CD14-positive monocyte (primary cell): ENCODE measurements at regions not wholly inside any gene's neighbourhood (a gene's known extent, or its start where the extent isn't known, plus 50 kb on each side); places are given as distances from the start of the nearest gene placed in this dataset.

Source experiments
- DNase-seq, 3 donors: peaks; one replicate each; pipeline ENCODE4 v3.0.0-alpha.2; 2011 to 2022
- H2AFZ ChIP-seq: 2 replicates; pipeline ENCODE4 v1.6.0; 2012; ENCODE audit warnings: mild to moderate bottlenecking, low read depth, low read length, inconsistent platforms; ENCODE audit not compliant: insufficient read depth, poor library complexity, severe bottlenecking
- H3K27ac ChIP-seq, 2 donors: 1 replicate in 1 of 2; 2 replicates in 1 of 2; pipeline ENCODE4 v1.5.1; 2012 to 2013; ENCODE audit warnings: low read length in 2 of 2, control low read depth in 1 of 2, inconsistent platforms in 1 of 2, low read depth in 1 of 2, mild to moderate bottlenecking in 1 of 2
- H3K27me3 ChIP-seq, 2 donors: one replicate each; pipeline versions ENCODE4 v1.6.0 to v1.6.1; 2011 to 2013; ENCODE audit warnings: low read length in 2 of 2; ENCODE audit not compliant: control insufficient read depth in 2 of 2, insufficient read depth in 2 of 2
- H3K36me3 ChIP-seq, 2 donors: replicated peaks in 1 of 2; 1 replicate in 1 of 2; 2 replicates in 1 of 2; pipeline versions ENCODE4 v1.5.1 to v1.6.1; 2012 to 2013; ENCODE audit warnings: low read length in 2 of 2, control low read depth in 1 of 2, inconsistent platforms in 1 of 2, mild to moderate bottlenecking in 1 of 2; ENCODE audit not compliant: insufficient read depth in 2 of 2, control insufficient read depth in 1 of 2
- H3K4me1 ChIP-seq, 2 donors: 1 replicate in 1 of 2; 2 replicates in 1 of 2; pipeline versions ENCODE4 v1.5.1 to v1.6.1; 2012 to 2013; ENCODE audit warnings: low read length in 2 of 2, control low read depth in 1 of 2, inconsistent platforms in 1 of 2, mild to moderate bottlenecking in 1 of 2, moderate library complexity in 1 of 2; ENCODE audit not compliant: insufficient read depth in 2 of 2, control insufficient read depth in 1 of 2
- H3K4me2 ChIP-seq: replicated peaks from 2 replicates; pipeline ENCODE3; 2012; ENCODE audit warnings: low read length, moderate library complexity, mild to moderate bottlenecking; ENCODE audit not compliant: poor library complexity, severe bottlenecking; ENCODE audit errors: extremely low read depth
- H3K4me3 ChIP-seq, 3 experiments: fragments of 200-600 bp in 1 of 3; sonication (generic) in 1 of 3; replicated peaks in 1 of 3; 1 replicate in 2 of 3; 2 replicates in 1 of 3; pipeline ENCODE4 v1.5.1; 2011 to 2013; ENCODE audit warnings: low read length in 3 of 3, mild to moderate bottlenecking in 3 of 3, control low read depth in 2 of 3, low read depth in 2 of 3, inconsistent platforms in 1 of 3, moderate library complexity in 1 of 3
- H3K79me2 ChIP-seq: 2 replicates; pipeline ENCODE4 v1.6.0; 2012; ENCODE audit warnings: mild to moderate bottlenecking, control low read depth, inconsistent platforms, low read length, moderate library complexity; ENCODE audit not compliant: insufficient read depth
- H3K9ac ChIP-seq: 2 replicates; pipeline ENCODE4 v1.6.0; 2017; ENCODE audit warnings: low read length, mild to moderate bottlenecking; ENCODE audit not compliant: insufficient read depth, poor library complexity, severe bottlenecking
- H3K9me3 ChIP-seq, 2 donors: replicated peaks in 1 of 2; 1 replicate in 1 of 2; 2 replicates in 1 of 2; pipeline versions ENCODE4 v1.5.1 to v1.6.1; 2012 to 2013; ENCODE audit warnings: low read length in 2 of 2, control low read depth in 1 of 2; ENCODE audit not compliant: control insufficient read depth in 1 of 2, insufficient read depth in 1 of 2
- H4K20me1 ChIP-seq: 2 replicates; pipeline ENCODE4 v1.6.0; 2012; ENCODE audit warnings: mild to moderate bottlenecking, low read length, control low read depth, moderate library complexity; ENCODE audit not compliant: insufficient read depth
- H3K27ac Mint-ChIP-seq, 7 donors: one replicate each; pipeline ENCODE4 v1.8.0; 2020; ENCODE audit warnings: mild to moderate bottlenecking in 7 of 7, mixed read lengths in 7 of 7, moderate library complexity in 6 of 7, inconsistent platforms in 2 of 7
- H3K27me3 Mint-ChIP-seq, 3 donors: one replicate each; pipeline ENCODE4 v1.8.0; 2021 to 2022; ENCODE audit warnings: low read depth in 3 of 3, mild to moderate bottlenecking in 3 of 3, mixed read lengths in 3 of 3, moderate library complexity in 3 of 3, inconsistent platforms in 1 of 3
- H3K36me3 Mint-ChIP-seq, 2 donors: one replicate each; pipeline ENCODE4 v1.8.0; 2020; ENCODE audit warnings: mixed read lengths in 2 of 2, inconsistent platforms in 1 of 2, mild to moderate bottlenecking in 1 of 2
- H3K4me1 Mint-ChIP-seq: one replicate; pipeline ENCODE4 v1.8.0; 2020; ENCODE audit warnings: mild to moderate bottlenecking, mixed read lengths
- H3K4me3 Mint-ChIP-seq, 2 donors: one replicate each; pipeline ENCODE4 v1.8.0; 2020; ENCODE audit warnings: mild to moderate bottlenecking in 2 of 2, mixed read lengths in 2 of 2, moderate library complexity in 1 of 2
- H3K9me3 Mint-ChIP-seq, 7 donors: one replicate each; pipeline ENCODE4 v1.8.0; 2020 to 2022; ENCODE audit warnings: mixed read lengths in 7 of 7, mild to moderate bottlenecking in 6 of 7, moderate library complexity in 6 of 7, inconsistent platforms in 2 of 7
- WGBS: methylation state at CpG from one replicate; pipeline ENCODE4 v1.1.5; 2013; ENCODE audit warnings: missing lambda C conversion rate; ENCODE audit not compliant: insufficient coverage; 5-methylcytosine and 5-hydroxymethylcytosine counted together
- intact Hi-C, 2 donors: fragments of 100-400 bp; cut with micrococcal nuclease; formaldehyde crosslinking; loops; one replicate each; pipeline versions ENCODE4 v1.15.0 to v1.15.1; 2023
- TF ChIP-seq, protein P1 (sequence below): fragments of 200-600 bp; IDR thresholded peaks from one replicate; pipeline ENCODE4 v1.8.0; 2022; ENCODE audit warnings: antibody characterized with exemption, mild to moderate bottlenecking

DNA sequence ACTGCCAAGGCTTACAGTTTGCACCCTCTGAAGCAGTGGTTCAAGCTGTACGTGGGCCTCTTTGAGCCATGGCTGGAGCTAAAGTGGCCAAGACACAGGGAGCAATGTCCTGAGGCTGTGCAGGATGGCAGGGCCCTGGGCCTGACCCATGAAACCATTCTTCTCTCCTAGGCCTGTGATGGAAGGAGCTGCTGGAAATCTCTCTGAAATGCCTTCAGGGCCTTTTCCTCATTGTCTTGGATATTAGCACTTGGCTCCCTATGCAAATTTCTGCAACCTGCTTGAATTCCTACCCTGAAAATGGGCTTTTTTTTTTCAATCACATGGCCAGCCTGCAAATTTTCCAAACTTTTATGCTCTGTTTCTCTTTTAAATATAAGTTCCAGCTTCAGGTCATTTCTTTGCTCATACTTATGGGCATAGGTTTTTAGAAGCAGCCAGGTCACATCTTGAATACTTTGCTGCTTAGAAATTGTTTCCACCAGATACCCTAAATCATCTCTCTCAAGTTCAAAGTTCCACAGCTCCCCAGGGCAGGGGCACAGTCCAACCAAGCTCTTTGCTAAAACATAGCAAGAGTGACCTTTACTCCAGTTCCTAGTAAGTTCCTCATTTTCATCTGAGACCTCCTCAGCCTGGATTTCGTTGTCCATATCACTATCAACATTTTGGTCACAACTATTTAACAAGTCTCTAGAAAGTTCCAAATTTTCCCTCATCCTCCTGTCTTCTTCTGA is 138.3 kb downstream of the OSTF1 start:
- Histone ChIP-seq H3K27ac (no peak overlapping the region), H3K4me3 (no peak overlapping the region), H3K9me3 (peaks cover 8 to 10% of the 10 kb centered on the region in 2 donors), H4K20me1 (no peaks in the 10 kb centered on the region), H3K4me2 (no peak overlapping the region), H3K4me1 (no peaks in the 10 kb centered on the region), H3K27me3 (no peaks in the 10 kb centered on the region), H3K9ac (no peak overlapping the region), H2AFZ (no peak overlapping the region), H3K79me2 (no peaks in the 10 kb centered on the region), H3K36me3 (no peaks in the 10 kb centered on the region)
- Mint-ChIP-seq H3K9me3 (peaks cover 3 to 19% (median 7%) of the 10 kb centered on the region in 7 donors), H3K36me3 (peaks cover 0 to 2% of the 10 kb centered on the region in 2 donors), H3K4me1 (peaks cover 6% of the 10 kb centered on the region), H3K27ac (peak overlapping the region in 1 of 7 donors; percentile 10), H3K4me3 (no peak overlapping the region), H3K27me3 (peaks cover 0 to 3% (median 1%) of the 10 kb centered on the region in 3 donors)
- TF ChIP-seq, protein P1, sequence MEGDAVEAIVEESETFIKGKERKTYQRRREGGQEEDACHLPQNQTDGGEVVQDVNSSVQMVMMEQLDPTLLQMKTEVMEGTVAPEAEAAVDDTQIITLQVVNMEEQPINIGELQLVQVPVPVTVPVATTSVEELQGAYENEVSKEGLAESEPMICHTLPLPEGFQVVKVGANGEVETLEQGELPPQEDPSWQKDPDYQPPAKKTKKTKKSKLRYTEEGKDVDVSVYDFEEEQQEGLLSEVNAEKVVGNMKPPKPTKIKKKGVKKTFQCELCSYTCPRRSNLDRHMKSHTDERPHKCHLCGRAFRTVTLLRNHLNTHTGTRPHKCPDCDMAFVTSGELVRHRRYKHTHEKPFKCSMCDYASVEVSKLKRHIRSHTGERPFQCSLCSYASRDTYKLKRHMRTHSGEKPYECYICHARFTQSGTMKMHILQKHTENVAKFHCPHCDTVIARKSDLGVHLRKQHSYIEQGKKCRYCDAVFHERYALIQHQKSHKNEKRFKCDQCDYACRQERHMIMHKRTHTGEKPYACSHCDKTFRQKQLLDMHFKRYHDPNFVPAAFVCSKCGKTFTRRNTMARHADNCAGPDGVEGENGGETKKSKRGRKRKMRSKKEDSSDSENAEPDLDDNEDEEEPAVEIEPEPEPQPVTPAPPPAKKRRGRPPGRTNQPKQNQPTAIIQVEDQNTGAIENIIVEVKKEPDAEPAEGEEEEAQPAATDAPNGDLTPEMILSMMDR = no peak
- no peak for DNase-seq
- WGBS = 86% methylated on average over 2 of the region's 2 CpGs
- intact Hi-C loops = no loop called here

DNA sequence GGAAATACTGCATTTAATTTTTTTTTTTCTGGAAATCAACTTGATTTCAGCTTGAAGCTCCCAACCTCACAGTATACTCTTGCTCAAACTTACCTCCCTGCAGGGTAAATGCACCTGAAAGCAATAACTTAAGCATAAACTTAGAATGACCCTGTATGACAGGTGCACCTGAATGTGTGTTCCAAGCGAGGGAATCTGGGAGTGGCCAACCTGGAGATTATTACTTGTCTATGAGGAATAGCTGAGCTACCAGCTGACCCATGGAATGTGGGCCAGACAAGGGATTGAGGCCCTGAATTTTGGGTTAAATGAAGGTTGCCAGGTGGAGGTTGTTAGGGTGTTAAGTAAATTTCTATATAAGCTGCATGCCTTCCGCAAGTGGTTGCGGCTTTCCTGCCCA is 140.6 kb downstream of the OSTF1 start:
- peaks cover 6% of the 10 kb centered on the region for H3K4me1 Mint-ChIP-seq
- peaks cover 0 to 15% (median 6%) of the 10 kb centered on the region in 7 donors for H3K9me3 Mint-ChIP-seq
- intact Hi-C loops = no loop called here
- H3K36me3 Mint-ChIP-seq = peaks cover 0 to 2% of the 10 kb centered on the region in 2 donors
- no peaks in the 10 kb centered on the region for H3K79me2 ChIP-seq
- H3K36me3 ChIP-seq = no peaks in the 10 kb centered on the region
- no peak overlapping the region for H3K4me3 Mint-ChIP-seq
- H3K27ac Mint-ChIP-seq = no peak overlapping the region
- H2AFZ ChIP-seq = no peak overlapping the region
- WGBS = 100% methylated on average over 1 of the region's 3 CpGs
- H3K9me3 ChIP-seq = peaks cover 5 to 6% of the 10 kb centered on the region in 2 donors
- H3K9ac ChIP-seq = no peak overlapping the region
- H3K27me3 ChIP-seq = no peaks in the 10 kb centered on the region
- H3K4me1 ChIP-seq = no peaks in the 10 kb centered on the region
- H3K27me3 Mint-ChIP-seq = peaks cover 0 to 3% (median 1%) of the 10 kb centered on the region in 3 donors
- TF ChIP-seq, protein P1 = no peak
- no peaks in the 10 kb centered on the region for H4K20me1 ChIP-seq
- H3K4me2 ChIP-seq = no peak overlapping the region
- no peak for DNase-seq
- H3K4me3 ChIP-seq = no peak overlapping the region
- no peak overlapping the region for H3K27ac ChIP-seq
